Thyroid gland (tissue), 4 donors: ENCODE measurements at regions not wholly inside any gene's neighbourhood (a gene's known extent, or its start where the extent isn't known, plus 50 kb on each side); places are given as distances from the start of the nearest gene placed in this dataset.

ENCODE experiments used
- POLR2A ChIP-seq, 2 donors: fragments of 450-650 bp; IDR thresholded peaks; one replicate each; pipeline ENCODE4 v1.6.1; 2017; ENCODE audit warnings: antibody characterized with exemption in 2 of 2, mild to moderate bottlenecking in 2 of 2, moderate library complexity in 1 of 2
- TF ChIP-seq, protein P1 (sequence below), 6 experiments: fragments of 200-600 bp in 3 of 6; fragments of 450-650 bp in 3 of 6; sonication (generic) in 3 of 6; IDR thresholded peaks; one replicate each; pipeline ENCODE4 v1.5.1; 2016 to 2019; ENCODE audit warnings: antibody characterized with exemption in 6 of 6, mild to moderate bottlenecking in 2 of 6, inconsistent platforms in 1 of 6, moderate library complexity in 1 of 6

DNA sequence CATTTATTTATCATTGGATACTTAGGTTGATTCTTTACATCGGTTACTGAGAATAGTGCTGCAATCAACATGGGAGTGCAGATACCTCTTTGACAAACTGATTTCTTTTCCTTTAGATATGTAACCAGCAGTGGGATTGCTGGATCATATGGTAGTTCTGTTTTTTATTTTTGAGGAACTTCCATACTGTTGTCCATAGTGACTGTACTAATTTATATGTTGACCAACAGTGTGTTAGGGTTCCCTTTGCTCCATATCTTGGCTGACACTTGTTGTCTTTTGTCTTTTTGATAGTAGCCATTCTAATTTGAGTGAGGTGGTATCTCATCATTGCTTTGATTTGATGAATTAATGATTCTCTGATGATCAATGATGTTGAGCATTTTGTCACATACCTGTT lies 137.3 kb upstream of the PITX1 start:
- TF ChIP-seq, protein P1, sequence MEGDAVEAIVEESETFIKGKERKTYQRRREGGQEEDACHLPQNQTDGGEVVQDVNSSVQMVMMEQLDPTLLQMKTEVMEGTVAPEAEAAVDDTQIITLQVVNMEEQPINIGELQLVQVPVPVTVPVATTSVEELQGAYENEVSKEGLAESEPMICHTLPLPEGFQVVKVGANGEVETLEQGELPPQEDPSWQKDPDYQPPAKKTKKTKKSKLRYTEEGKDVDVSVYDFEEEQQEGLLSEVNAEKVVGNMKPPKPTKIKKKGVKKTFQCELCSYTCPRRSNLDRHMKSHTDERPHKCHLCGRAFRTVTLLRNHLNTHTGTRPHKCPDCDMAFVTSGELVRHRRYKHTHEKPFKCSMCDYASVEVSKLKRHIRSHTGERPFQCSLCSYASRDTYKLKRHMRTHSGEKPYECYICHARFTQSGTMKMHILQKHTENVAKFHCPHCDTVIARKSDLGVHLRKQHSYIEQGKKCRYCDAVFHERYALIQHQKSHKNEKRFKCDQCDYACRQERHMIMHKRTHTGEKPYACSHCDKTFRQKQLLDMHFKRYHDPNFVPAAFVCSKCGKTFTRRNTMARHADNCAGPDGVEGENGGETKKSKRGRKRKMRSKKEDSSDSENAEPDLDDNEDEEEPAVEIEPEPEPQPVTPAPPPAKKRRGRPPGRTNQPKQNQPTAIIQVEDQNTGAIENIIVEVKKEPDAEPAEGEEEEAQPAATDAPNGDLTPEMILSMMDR (IDR thresholded peaks at IDR 0.05) = no peak
- TF ChIP-seq POLR2A (IDR thresholded peaks at IDR 0.05) = no peak
